ENCODE measurements at regions not wholly inside any gene's neighbourhood (a gene's known extent, or its start where the extent isn't known, plus 50 kb on each side); places are given as distances from the start of the nearest gene placed in this dataset.

DNA sequence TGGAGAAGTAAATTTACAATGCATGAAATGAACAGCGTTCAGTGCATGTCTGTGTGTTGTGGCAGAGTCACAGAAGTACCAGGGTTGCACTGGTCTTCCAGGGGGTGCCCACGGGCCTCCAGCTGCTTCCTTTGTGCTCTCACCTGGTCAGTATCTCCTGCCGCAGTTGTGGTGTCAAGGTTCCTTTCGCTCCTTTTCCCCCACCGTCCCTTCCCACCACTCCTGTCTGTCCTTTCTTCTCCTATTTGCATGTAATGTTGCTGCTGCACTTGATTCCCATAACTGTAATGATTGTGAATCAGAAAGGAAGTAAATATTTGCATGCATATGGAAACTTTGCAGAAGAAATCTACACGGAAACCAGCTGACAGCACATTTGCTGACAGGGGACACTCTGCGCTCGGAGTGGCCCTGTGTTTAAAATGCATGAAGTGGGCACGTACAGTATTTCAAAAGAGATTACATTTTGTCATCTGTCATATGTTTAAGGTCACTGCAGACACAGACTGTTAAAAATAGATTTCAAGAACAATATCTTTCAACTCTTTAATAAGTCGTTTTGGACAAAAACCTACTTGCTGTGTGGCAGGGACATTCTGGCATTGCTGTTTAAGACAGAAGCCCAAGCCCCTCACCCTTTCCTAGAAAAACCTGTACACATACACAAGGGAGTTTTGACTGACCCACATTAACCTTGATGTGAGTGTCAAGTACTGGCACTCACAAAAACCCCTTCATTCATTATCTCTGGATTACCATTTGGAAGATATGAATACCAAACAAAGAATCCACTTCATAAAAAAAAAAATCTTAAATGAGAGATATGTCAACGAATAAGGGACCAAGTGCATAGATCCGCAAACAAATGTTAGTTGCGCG is 336.7 kb upstream of the KLF6 start:
- ChIA-PET POLR2A (ENCODE audit: low non-redundant PET) (no interaction called here), CTCF (interaction anchor here (0.6 kb wide), 1 partner anchor 222 kb away, joined by 3 read pairs; no protein-coding TSS in a partner anchor)
- DNase-seq (ENCODE audit: low spot score): no peak
- TF ChIP-seq, protein P1, sequence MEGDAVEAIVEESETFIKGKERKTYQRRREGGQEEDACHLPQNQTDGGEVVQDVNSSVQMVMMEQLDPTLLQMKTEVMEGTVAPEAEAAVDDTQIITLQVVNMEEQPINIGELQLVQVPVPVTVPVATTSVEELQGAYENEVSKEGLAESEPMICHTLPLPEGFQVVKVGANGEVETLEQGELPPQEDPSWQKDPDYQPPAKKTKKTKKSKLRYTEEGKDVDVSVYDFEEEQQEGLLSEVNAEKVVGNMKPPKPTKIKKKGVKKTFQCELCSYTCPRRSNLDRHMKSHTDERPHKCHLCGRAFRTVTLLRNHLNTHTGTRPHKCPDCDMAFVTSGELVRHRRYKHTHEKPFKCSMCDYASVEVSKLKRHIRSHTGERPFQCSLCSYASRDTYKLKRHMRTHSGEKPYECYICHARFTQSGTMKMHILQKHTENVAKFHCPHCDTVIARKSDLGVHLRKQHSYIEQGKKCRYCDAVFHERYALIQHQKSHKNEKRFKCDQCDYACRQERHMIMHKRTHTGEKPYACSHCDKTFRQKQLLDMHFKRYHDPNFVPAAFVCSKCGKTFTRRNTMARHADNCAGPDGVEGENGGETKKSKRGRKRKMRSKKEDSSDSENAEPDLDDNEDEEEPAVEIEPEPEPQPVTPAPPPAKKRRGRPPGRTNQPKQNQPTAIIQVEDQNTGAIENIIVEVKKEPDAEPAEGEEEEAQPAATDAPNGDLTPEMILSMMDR (conservative IDR thresholded peaks at IDR 0.05; ENCODE audit: low read depth): no peak
- H3K27ac ChIP-seq: no peak overlapping the region

DNA sequence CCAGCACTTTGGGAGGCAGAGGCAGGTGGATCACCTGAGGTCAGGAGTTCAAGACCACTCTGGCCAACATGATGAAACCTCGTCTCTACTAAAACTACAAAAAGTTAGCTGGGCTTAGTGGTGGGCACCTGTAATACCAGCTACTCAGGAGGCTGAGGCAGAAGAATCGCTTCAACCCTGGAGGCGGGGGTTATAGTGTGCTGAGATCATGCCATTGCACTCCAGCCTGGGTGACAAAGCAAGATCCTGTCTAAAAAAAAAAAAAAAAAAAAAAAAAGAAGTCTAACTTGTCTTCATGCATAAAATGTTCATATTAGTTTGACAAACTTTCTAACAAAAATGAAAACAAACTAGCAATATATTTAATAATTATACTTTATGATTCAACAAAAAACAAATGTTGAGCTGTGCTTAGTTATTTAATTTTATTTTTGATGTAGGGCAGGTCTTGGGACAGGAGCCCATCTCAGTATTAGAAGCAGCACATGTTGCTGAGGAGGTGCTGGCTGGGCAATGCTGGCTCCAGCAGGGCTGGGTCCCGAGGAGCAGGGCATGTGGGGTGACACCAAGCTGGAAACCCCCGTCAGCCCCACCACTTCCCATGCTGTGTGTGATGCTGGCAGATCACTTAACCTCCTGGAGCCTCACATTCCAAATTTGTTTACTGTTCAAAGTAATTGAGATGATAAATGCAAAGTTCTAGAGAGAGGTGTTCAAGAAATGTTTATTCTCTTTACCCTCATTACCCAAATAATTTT is 335.3 kb upstream of the KLF6 start:
- no peak overlapping the region for H3K27ac ChIP-seq
- CTCF ChIA-PET: interaction anchor here (0.6 kb wide), 1 partner anchor 998 kb away, joined by 3 read pairs; no protein-coding TSS in a partner anchor
- TF ChIP-seq, protein P1 (conservative IDR thresholded peaks at IDR 0.05; ENCODE audit: low read depth): no peak
- POLR2A ChIA-PET (ENCODE audit: low non-redundant PET): no interaction called here
- DNase-seq (ENCODE audit: low spot score): no peak

DNA sequence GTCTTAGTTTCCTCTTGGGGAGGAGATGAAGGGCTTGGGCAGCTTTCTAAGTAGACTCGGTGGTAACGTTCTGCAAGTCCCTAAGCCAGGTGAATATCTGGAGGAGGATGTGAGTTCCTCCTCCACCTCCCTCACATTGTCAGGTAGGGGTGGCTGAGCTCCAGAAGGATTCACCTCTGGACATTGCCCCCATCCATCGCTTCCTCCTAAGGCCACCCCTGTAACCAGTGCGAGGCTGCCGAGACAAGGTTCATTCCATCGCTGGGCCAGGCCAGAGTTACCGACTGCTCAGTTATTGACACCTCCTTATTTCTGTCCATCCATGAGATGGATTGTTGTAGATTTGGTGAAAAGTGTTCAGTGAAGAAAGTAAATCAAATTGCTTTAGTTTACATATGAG is 334.1 kb upstream of the KLF6 start:
- POLR2A ChIA-PET (ENCODE audit: low non-redundant PET): no interaction called here
- no peak overlapping the region for H3K27ac ChIP-seq
- CTCF ChIA-PET: interaction anchor here (0.6 kb wide), 1 partner anchor 253 kb away, joined by 3 read pairs; no protein-coding TSS in a partner anchor
- DNase-seq (ENCODE audit: low spot score): no peak
- TF ChIP-seq, protein P1 (conservative IDR thresholded peaks at IDR 0.05; ENCODE audit: low read depth): no peak

DNA sequence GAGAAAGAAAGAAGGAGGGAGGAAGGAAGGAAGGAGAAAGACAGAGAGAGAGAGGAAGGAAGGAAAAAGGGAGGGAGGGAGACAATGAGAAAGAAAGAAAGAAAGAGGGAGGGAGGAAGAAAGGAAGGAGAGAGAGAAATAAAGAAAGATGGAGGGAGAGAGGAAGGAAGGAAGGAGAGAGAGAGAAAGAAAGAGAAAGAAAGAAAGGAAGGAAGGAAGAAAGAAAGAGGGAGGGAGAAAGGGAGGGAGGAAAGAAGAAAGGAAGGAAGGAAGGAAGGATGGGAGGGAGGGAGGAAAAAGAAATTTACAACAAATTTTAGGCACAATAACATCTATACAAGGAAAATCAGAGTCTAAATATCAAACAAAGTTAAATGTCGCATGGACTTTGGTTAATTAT is 332.6 kb upstream of the KLF6 start:
- POLR2A ChIA-PET (ENCODE audit: low non-redundant PET): no interaction called here
- TF ChIP-seq, protein P1 (conservative IDR thresholded peaks at IDR 0.05; ENCODE audit: low read depth): no peak
- DNase-seq (ENCODE audit: low spot score): no peak
- H3K27ac ChIP-seq: no peak overlapping the region
- CTCF ChIA-PET: no interaction called here

DNA sequence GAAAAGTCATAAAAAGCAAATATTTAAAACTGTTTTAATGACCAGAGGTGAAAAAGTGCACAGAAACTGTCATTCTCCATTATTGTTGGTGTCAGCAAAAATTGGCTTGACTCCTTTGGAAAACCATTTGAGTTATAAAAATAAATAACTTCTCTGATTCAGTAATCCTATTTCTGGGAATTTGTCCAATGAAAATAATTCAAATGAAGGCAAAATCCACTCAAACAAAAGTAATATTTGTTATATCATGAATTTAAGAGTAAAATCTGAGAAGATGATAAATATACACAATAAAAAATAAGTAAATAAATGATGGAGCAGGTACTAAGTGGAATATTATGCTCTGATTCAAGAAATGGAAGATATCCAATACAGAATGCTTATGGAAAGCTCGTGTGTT is 326.6 kb upstream of the KLF6 start:
- POLR2A ChIA-PET (ENCODE audit: low non-redundant PET): no interaction called here
- CTCF ChIA-PET: interaction anchor here (0.6 kb wide), 1 partner anchor 71 kb away, joined by 6 read pairs; no protein-coding TSS in a partner anchor
- DNase-seq (ENCODE audit: low spot score): no peak
- TF ChIP-seq, protein P1 (conservative IDR thresholded peaks at IDR 0.05; ENCODE audit: low read depth): no peak
- H3K27ac ChIP-seq: no peak overlapping the region

DNA sequence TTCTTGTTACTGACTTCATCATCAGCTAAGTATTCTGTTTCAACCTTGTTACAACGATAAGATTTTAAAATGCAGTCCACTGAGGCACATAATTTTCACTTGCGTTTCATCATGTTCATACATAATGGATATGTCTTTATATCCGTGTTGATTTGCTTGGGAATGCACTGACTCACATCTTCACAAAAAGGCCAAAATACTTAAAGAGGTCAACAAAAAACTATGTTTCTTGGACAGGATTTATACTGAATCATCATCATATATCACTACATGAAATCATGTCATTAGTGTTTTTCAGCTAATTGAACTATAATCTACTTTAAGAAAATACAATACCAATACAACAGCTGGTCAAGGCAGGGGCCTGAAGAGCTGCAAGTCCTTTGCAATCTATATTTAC is 324.5 kb upstream of the KLF6 start:
- TF ChIP-seq, protein P1 (conservative IDR thresholded peaks at IDR 0.05; ENCODE audit: low read depth): no peak
- POLR2A ChIA-PET (ENCODE audit: low non-redundant PET): no interaction called here
- CTCF ChIA-PET: no interaction called here
- no peak for DNase-seq (ENCODE audit: low spot score)
- H3K27ac ChIP-seq: no peak overlapping the region

All from RWPE1 (cell line).